Stomach (tissue), 4 donors: ENCODE measurements at regions not wholly inside any gene's neighbourhood (a gene's known extent, or its start where the extent isn't known, plus 50 kb on each side); places are given as distances from the start of the nearest gene placed in this dataset.

Source experiments
- CTCF ChIP-seq, 7 experiments: fragments of 450-650 bp in 4 of 7; fragments of 200-600 bp in 3 of 7; sonication (generic) in 3 of 7; IDR thresholded peaks; one replicate each; pipeline ENCODE4 v1.5.1; 2016 to 2019; ENCODE audit warnings: antibody characterized with exemption in 7 of 7, control low read depth in 2 of 7, mild to moderate bottlenecking in 1 of 7
- EP300 ChIP-seq: sonication (generic); formaldehyde crosslinking; IDR thresholded peaks from one replicate; pipeline ENCODE4 v1.6.1; 2017; ENCODE audit warnings: antibody characterized with exemption
- POLR2A ChIP-seq, 4 donors: fragments of 450-650 bp; IDR thresholded peaks; one replicate each; pipeline ENCODE4 v1.6.1; 2016; ENCODE audit warnings: antibody characterized with exemption in 4 of 4, control low read depth in 2 of 4, mild to moderate bottlenecking in 1 of 4, moderate library complexity in 1 of 4
- POLR2AphosphoS5 ChIP-seq, 3 donors: sonication (generic); formaldehyde crosslinking; IDR thresholded peaks; one replicate each; pipeline ENCODE4 v1.6.1; 2016; ENCODE audit warnings: antibody characterized with exemption in 3 of 3

- TF ChIP-seq CTCF (IDR thresholded peaks at IDR 0.05) (no peak), POLR2A (IDR thresholded peaks at IDR 0.05) (no peak), POLR2AphosphoS5 (IDR thresholded peaks at IDR 0.05) (no peak), EP300 (no peak)
These were observed 829.8 kb upstream of the SLC10A2 start for GRCh38 chr13:103895835-103896531.
